K562 (cell line): ENCODE measurements at regions not wholly inside any gene's neighbourhood (a gene's known extent, or its start where the extent isn't known, plus 50 kb on each side); places are given as distances from the start of the nearest gene placed in this dataset.

Experiments used
- BCLAF1 ChIP-seq, 2 experiments: fragments of 450-650 bp in 1 of 2; IDR thresholded peaks; 2 replicates each; pipeline ENCODE4 v1.6.1; 2011 to 2017; ENCODE audit warnings: low read depth in 2 of 2, antibody characterized with exemption in 1 of 2, borderline replicate concordance in 1 of 2, low read length in 1 of 2, mild to moderate bottlenecking in 1 of 2, mixed read lengths in 1 of 2; ENCODE audit not compliant: control insufficient read depth in 1 of 2
- CBFB ChIP-seq: sonication (generic); formaldehyde crosslinking; IDR thresholded peaks from 2 replicates; pipeline ENCODE4 v1.4.0; 2020; ENCODE audit warnings: mild to moderate bottlenecking, missing genetic modification reagents
- IRF2 ChIP-seq: sonication (generic); formaldehyde crosslinking; IDR thresholded peaks from 2 replicates; pipeline ENCODE4 v1.8.1; 2022; ENCODE audit warnings: mild to moderate bottlenecking, missing genetic modification reagents
- MAFF ChIP-seq: IDR thresholded peaks from 2 replicates; pipeline ENCODE4 v1.6.1; 2012; ENCODE audit warnings: low read length, improper control_type of control experiment
- POLR2AphosphoS5 ChIP-seq: IDR thresholded peaks from 2 replicates; pipeline ENCODE4 v1.6.1; 2011; ENCODE audit warnings: mild to moderate bottlenecking, low read depth, low read length, moderate library complexity; ENCODE audit not compliant: control insufficient read depth, insufficient read depth
- ZNF316 ChIP-seq: fragments of 450-650 bp; IDR thresholded peaks from 2 replicates; pipeline ENCODE4 v1.6.1; 2016
- ZNF444 ChIP-seq: fragments of 250-450 bp; sonication (Bioruptor Pico); IDR thresholded peaks from 2 replicates; pipeline ENCODE4 v1.4.0; 2020; ENCODE audit warnings: mild to moderate bottlenecking, moderate library complexity
- ZNF668 ChIP-seq: fragments of 250-450 bp; sonication (Bioruptor Pico); IDR thresholded peaks from 2 replicates; pipeline ENCODE4 v1.8.0; 2022; ENCODE audit warnings: mild to moderate bottlenecking, inconsistent platforms
- TF ChIP-seq, protein P1 (sequence below): fragments of 200-800 bp; sonication (Bioruptor generic); IDR thresholded peaks from 2 replicates; pipeline ENCODE4 v1.6.1; 2017; ENCODE audit warnings: missing genetic modification characterization, missing compliant biosample characterization

DNA sequence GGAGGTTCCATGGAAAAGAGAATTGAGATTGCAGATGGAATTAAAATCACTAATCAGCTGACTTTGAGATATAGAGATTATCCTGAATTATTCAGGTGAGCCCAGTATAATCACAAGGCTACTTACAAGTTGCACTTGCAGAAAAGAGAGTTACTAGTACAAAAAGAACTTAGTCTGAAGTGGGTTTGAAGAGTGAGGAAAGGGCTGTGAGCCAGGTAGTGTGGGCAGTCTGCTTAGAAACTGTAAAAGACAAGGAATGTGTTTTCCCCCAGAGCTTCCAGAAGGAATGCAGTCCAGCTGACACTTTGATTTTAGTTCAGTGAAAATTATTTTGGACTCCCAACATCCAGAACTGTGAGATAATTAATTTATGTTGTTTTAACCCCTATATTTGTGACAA lies 285.4 kb upstream of the GPC6 start (continued):
- TF ChIP-seq, protein P1, sequence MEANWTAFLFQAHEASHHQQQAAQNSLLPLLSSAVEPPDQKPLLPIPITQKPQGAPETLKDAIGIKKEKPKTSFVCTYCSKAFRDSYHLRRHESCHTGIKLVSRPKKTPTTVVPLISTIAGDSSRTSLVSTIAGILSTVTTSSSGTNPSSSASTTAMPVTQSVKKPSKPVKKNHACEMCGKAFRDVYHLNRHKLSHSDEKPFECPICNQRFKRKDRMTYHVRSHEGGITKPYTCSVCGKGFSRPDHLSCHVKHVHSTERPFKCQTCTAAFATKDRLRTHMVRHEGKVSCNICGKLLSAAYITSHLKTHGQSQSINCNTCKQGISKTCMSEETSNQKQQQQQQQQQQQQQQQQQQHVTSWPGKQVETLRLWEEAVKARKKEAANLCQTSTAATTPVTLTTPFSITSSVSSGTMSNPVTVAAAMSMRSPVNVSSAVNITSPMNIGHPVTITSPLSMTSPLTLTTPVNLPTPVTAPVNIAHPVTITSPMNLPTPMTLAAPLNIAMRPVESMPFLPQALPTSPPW = no peak
- TF ChIP-seq BCLAF1 (IDR thresholded peaks at IDR 0.05; ENCODE audit: borderline replicate concordance in 1 of 2, control insufficient read depth in 1 of 2, low read depth in 2 of 2, low read length in 1 of 2) (no peak), POLR2AphosphoS5 (no peak), ZNF316 (no peak), ZNF668 (CRISPR knock-in tag) (no peak), ZNF444 (CRISPR knock-in tag) (no peak), IRF2 (CRISPR knock-in tag) (no peak), MAFF (no peak), CBFB (CRISPR knock-in tag) (no peak)
